GM10266 (cell line): ENCODE measurements at regions not wholly inside any gene's neighbourhood (a gene's known extent, or its start where the extent isn't known, plus 50 kb on each side); places are given as distances from the start of the nearest gene placed in this dataset.

Experiments
- DNase-seq: peaks from one replicate; pipeline ENCODE4 v3.0.0; 2012; ENCODE audit errors: extremely low spot score
- CTCF ChIP-seq: IDR thresholded peaks from 2 replicates; pipeline ENCODE4 v1.5.1; 2012; ENCODE audit warnings: mild to moderate bottlenecking, low read depth; ENCODE audit not compliant: control insufficient read depth, insufficient read depth; ENCODE audit errors: missing control alignments

GRCh38 chr2:52097071-52097470, 1065.1 kb upstream of the NRXN1 start:
- DNase-seq, result no peak
- no peak for TF ChIP-seq CTCF

DNA sequence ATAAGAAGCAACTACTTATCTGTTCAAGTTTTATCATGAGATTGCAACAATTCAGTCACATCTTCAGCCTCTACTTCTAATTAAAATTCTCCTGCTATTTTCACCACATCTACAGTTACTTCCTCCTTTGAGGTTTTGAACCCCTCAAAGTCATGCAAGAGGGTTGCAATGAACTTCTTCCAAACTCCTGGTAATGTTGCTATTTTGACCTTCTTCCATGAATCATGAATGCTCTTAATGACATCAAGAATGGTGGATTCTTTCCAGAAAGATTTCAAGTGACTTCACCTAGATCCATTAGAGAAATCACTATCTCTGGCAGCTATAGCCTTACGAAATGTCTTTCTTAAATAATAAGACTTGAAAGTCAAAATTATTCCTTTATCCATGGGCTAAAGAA, 1052.8 kb upstream of the NRXN1 start:
- no peak for DNase-seq
- no peak for TF ChIP-seq CTCF

DNA sequence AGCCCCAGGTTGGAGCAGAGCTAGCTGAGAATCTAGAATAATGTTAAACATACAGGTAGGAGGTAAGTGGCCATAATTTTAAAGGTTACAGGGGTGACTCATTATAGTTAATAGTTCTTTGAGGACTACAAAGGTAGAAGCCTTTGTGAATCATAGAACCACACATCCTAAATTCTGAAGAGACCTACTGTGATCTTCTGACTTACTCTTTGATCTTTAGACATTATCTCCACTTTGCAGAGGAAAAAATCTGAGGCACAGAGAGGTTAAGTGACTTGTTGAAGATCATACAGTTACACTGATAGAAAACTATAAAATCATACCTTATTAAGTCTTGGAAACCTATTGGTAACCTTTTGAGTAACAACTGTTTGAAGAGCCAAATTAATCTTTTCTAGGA, 1051.3 kb upstream of the NRXN1 start:
- no peak for DNase-seq
- TF ChIP-seq CTCF, result no peak

GRCh38 chr2:52082646-52083045, 1050.7 kb upstream of the NRXN1 start:
- DNase-seq, result no peak
- TF ChIP-seq CTCF, result no peak

GRCh38 chr2:52079602-52080001, 1047.7 kb upstream of the NRXN1 start:
- DNase-seq, result no peak
- TF ChIP-seq CTCF, result no peak

GRCh38 chr2:52077159-52077558, 1045.2 kb upstream of the NRXN1 start:
- DNase-seq, result no peak
- TF ChIP-seq CTCF, result no peak

DNA sequence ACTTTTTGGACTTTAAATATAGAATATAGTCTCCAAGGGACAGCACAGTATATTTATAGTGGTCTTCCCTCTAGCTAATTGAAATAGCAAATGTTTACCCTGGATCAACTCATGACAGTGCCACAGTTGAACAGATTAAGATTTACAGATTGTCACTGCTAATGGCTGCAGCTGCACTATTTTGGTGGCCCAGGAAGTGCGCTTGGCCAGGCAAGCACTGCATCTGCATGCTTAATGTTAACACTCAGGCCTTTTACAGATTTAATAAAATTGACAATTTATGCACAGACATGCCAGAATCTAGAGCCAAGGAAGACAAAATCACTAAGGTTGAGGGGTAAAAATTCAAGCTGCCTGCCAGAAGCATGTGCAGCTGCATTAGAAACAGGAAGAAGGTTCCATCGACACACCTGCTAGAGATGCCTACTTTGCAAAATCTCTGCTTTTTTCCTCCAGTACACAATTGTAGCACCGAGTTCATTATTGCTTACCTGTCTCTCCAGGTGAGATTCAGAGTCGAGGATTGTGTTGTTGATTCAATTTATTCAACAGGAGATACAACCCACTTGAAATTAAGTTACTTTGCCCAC, 1042.3 kb upstream of the NRXN1 start:
- no peak for TF ChIP-seq CTCF
- DNase-seq, result no peak
